ENCODE measurements at regions not wholly inside any gene's neighbourhood (a gene's known extent, or its start where the extent isn't known, plus 50 kb on each side); places are given as distances from the start of the nearest gene placed in this dataset.

DNA sequence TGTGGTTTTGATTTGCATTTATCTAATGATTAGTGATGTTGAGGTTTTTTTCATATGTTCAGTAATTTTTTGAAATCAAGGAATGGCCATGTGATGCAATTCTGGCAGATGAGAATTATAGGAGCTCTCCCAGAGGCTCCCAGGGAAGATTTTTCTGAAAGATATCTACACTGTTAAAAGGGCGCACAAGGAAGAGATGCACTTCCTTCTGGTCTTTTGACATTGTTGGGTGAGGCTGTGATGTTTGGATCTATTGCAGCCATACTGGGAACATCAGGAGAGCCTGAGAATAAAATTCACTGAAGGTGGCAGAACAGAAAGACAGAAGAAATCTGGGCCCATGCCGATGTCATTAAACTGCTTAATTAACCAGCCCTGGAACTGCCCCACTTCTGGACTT is 108.5 kb downstream of the DDX1 start:
- DNase-seq (no peak), ATAC-seq (no peak)
- no peaks in the 10 kb centered on the region for H3K36me3 ChIP-seq
- no peaks in the 10 kb centered on the region for H3K27me3 ChIP-seq
- no peaks in the 10 kb centered on the region for H3K9me3 ChIP-seq
- no peak overlapping the region for H3K4me3 ChIP-seq
- no peaks in the 10 kb centered on the region for H3K4me1 ChIP-seq
- intact Hi-C loops (cut with DNase I), result no loop called here
- TF ChIP-seq, protein P1, sequence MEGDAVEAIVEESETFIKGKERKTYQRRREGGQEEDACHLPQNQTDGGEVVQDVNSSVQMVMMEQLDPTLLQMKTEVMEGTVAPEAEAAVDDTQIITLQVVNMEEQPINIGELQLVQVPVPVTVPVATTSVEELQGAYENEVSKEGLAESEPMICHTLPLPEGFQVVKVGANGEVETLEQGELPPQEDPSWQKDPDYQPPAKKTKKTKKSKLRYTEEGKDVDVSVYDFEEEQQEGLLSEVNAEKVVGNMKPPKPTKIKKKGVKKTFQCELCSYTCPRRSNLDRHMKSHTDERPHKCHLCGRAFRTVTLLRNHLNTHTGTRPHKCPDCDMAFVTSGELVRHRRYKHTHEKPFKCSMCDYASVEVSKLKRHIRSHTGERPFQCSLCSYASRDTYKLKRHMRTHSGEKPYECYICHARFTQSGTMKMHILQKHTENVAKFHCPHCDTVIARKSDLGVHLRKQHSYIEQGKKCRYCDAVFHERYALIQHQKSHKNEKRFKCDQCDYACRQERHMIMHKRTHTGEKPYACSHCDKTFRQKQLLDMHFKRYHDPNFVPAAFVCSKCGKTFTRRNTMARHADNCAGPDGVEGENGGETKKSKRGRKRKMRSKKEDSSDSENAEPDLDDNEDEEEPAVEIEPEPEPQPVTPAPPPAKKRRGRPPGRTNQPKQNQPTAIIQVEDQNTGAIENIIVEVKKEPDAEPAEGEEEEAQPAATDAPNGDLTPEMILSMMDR (IDR thresholded peaks at IDR 0.05), result no peak
- H3K27ac ChIP-seq, result no peak overlapping the region

DNA sequence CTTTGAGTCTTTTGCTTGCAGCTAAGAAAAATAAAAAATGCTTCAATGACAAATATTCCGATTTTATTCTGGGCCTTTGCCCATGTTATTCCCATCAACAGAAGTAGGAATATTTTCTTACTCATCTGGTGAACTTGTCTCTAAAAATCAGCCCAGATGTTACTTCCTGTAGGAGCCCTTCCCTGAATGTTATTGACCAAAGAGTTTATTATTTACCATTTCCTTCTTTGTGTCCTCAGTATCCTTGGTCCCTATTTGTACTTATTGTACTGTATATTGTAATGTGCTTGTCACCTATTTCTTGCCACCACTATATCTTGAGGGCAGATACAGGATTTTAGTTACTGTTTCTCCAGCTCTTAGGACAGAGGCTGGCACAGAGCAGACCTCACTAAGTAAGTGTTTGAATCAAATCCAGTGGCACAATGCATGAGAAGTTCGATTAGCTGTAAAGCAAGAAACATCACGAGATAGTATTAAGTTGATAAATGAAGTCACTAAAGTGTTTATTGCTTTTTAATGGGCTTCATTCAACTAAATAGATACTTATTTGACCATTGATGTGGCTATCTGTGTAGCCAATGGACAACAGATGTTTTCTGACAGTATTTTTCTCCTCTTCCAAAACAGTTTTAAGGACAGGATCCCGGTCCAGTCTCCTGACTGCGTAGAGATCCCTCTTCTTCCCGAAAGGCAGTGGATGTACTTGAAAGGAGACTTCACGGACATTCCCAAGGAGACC is 109.1 kb downstream of the DDX1 start:
- H3K27ac ChIP-seq, result no peak overlapping the region
- TF ChIP-seq, protein P1 (IDR thresholded peaks at IDR 0.05), result no peak
- ATAC-seq, result no peak
- no peaks in the 10 kb centered on the region for H3K36me3 ChIP-seq
- DNase-seq, result no peak
- H3K4me3 ChIP-seq, result no peak overlapping the region
- no peaks in the 10 kb centered on the region for H3K9me3 ChIP-seq
- no peaks in the 10 kb centered on the region for H3K27me3 ChIP-seq
- intact Hi-C loops (cut with DNase I), result no loop called here
- no peaks in the 10 kb centered on the region for H3K4me1 ChIP-seq

DNA sequence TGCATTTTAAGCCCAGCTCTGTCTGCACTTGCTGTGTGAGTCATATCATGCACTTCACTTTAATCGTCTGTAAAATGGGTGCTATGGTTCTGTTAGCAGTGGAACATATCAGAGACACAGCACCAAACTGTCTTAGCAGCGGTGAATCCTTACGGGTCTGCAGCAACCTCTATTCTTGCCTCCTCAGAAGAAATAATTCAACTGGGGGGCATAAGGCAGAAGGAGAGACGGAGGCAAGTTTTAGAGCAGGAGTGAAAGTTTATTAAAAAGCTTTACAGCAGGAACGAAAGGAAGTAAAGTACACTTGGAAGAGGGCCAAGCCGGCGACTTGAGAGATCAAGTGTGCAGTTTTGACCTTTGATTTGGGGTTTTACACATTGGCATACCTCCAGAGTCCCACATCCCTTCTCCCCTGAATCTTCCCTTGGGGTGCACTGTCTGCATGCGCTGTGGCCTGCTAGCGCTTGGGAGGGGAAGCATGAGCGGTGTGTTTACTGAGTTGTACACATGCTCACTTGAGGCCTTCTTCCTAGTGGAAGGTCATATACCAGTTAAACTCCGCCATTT is 109.8 kb downstream of the DDX1 start:
- Histone ChIP-seq H3K9me3 (no peaks in the 10 kb centered on the region), H3K4me3 (no peak overlapping the region), H3K36me3 (no peaks in the 10 kb centered on the region), H3K27me3 (no peaks in the 10 kb centered on the region), H3K4me1 (no peaks in the 10 kb centered on the region), H3K27ac (no peak overlapping the region)
- TF ChIP-seq, protein P1 (IDR thresholded peaks at IDR 0.05), result no peak
- DNase-seq (no peak), ATAC-seq (no peak)
- intact Hi-C loops (cut with DNase I), result no loop called here

DNA sequence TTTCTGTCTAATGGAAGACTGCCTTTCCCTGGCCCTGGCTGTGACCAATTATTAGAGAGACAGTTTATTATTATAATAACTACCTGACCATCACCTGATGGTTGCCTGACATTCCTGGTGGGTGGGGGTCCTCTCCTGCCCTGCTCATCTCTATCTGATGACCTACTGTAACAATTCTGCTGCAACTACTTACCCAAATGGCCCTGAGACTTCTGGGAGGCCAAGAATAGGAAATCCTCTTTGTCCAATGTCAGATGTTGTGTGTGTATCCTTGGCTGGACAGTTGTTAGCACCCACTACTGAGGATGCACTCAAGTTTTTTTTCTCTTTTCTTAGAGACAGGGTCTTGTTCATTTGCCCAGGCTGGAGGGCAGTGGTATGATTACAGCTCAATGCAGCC is 110.3 kb downstream of the DDX1 start:
- H3K9me3 ChIP-seq, result no peaks in the 10 kb centered on the region
- intact Hi-C loops (cut with DNase I), result no loop called here
- H3K27ac ChIP-seq, result no peak overlapping the region
- no peaks in the 10 kb centered on the region for H3K4me1 ChIP-seq
- no peak overlapping the region for H3K4me3 ChIP-seq
- ATAC-seq, result no peak
- H3K27me3 ChIP-seq, result no peaks in the 10 kb centered on the region
- DNase-seq, result no peak
- H3K36me3 ChIP-seq, result no peaks in the 10 kb centered on the region
- TF ChIP-seq, protein P1 (IDR thresholded peaks at IDR 0.05), result no peak

DNA sequence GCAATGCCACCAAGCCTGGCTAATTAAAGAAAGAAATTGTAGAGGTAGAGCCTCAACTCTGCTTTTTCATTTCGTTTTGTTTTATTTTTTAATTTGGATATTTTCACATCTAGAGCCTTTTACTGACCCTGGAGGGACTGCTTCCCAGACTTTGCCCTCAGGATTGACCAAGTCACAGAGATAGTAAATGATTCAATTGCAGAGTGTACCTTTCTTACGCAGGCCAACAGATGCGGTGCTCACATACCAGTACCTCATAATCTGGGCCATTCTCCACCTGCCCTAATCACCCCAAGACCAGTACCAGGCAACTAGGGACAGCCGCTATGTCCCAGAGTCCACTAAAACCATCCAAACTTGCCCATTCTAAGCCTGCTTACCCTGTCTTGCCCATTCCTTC is 110.8 kb downstream of the DDX1 start:
- no peak overlapping the region for H3K4me3 ChIP-seq
- ATAC-seq (no peak), DNase-seq (no peak)
- TF ChIP-seq, protein P1 (IDR thresholded peaks at IDR 0.05), result no peak
- H3K27me3 ChIP-seq, result no peaks in the 10 kb centered on the region
- H3K9me3 ChIP-seq, result no peaks in the 10 kb centered on the region
- intact Hi-C loops (cut with DNase I), result no loop called here
- no peaks in the 10 kb centered on the region for H3K36me3 ChIP-seq
- H3K4me1 ChIP-seq, result no peaks in the 10 kb centered on the region
- no peak overlapping the region for H3K27ac ChIP-seq

Data from upper lobe of right lung (tissue), 1 donor.